DMS 273 (cell line): ENCODE measurements at regions not wholly inside any gene's neighbourhood (a gene's known extent, or its start where the extent isn't known, plus 50 kb on each side); places are given as distances from the start of the nearest gene placed in this dataset.
A peak's percentile ranks its signal among the peaks of the same experiment; 100 is the strongest.

ENCODE experiments used
- DNase-seq: peaks from one replicate; lab custom pipeline; 2025; ENCODE audit not compliant: unreplicated experiment; lab: John Stamatoyannopoulos, UW

- no peak for DNase-seq
Measured at GRCh38 chr1:99152132-99152531, 112.2 kb upstream of the PLPPR4 start.

DNA sequence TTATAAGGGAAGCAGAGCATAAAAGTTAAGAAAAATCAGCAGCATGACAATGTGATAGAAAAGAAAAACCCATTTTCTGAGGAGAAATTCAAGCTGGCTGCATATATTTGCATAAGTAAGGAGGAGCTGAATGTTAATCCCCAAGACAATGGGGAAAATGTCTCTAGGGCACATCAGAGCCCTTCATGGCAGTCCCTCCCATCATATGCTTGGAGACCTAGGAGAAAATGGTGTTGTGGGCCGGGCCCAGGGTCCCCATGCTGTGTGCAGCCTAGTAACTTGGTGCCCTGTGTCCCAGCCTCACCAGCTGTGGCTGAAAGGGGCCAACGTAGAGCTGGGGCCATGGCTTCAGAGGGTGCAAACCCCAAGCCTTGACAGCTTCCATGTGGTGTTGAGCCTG, 100.6 kb upstream of the PLPPR4 start:
- no peak for DNase-seq

DNA sequence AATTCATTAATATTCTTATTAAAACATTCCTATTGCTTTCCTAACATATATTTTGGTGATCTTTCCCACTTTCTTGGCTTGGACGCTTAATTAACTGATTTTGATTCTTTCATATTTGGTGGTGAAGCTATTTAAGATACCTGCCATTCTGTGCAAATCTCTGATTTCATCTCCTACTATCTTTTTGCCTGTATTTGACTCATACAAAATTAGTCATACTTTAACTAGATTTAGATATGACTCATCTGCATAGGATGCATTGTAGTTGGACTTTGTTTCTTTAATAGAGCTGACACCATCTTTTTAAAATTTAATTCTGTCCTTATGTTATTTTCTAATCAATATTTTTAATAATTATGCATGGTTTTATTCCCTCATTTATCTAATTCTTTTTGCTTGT, 93.8 kb upstream of the PLPPR4 start:
- DNase-seq, result no peak

DNA sequence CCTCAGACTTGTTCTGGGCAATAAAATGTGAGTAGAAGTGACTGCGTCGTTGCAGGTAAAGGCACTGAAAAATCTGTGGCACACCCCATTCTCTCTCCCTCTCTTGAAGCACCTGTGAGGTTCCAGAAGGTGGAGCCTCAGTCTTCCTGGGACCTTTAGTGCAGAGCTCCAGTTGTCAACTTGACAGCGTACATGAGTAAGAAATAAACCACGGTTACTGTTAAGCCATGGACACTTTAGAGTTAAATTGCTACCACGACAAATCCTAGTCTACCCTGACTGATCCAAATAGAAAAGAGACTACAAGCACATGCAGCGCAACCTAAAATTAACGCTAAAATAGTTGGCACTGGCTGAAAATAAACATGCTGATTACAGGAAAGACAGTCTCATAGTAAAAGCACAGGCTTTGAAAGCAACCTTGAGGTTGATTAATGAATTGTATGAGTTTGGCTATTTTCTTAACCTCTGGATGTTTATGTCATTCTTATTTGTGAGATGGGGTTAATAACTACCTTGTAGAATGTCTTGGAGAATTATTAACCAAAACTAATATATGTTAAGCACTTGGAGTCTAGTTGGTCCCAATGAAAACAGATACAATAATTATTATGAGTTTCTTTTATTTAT, 93.0 kb upstream of the PLPPR4 start:
- DNase-seq, result no peak

DNA sequence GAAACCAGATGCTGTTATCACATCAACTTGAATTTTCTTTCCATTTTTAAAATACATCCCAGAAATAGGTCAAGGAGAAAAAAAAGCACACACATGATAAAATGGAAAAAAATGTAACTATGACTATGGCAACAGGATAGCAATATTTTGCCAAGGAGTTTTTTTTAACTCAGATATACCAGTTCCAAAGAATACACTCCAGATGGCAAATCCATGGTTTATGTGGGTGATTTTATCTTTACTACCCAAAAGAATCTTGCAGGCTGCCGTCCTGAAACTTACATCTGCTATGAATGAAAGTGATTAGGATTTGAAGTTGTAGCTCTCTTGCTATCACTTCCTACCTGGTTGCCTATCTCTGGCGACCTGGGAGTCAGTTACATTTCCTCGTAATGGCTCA, 91.0 kb upstream of the PLPPR4 start:
- no peak for DNase-seq

- DNase-seq, result no peak
Measured at GRCh38 chr1:99173900-99174299, 90.4 kb upstream of the PLPPR4 start.

- no peak for DNase-seq
Measured at GRCh38 chr1:99176753-99177152, 87.5 kb upstream of the PLPPR4 start.

- peak; percentile 6 for DNase-seq
Measured at GRCh38 chr1:99177465-99177864, 86.8 kb upstream of the PLPPR4 start.

DNA sequence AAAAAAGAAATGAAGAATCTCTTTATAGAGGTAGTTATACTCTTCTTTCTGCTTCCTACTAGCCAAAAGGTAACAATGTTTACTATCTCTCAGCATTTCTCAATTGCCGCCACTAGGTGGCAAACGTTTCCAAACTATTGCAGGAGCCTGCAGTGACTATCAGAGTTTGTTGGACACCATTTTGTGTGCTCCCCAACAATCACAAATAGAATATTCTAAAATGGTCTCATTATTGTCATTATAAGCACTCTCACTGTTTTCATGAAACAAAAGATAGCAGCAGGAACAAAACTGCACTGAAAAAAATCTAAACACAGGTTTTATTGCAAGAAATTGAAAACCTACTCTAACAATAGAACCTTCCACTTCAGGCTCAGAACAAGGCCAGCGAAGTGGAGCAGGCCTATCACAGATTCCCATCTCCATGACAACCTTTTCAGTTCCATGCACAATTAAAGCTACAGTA, 83.9 kb upstream of the PLPPR4 start:
- DNase-seq, result peak; percentile 92

DNA sequence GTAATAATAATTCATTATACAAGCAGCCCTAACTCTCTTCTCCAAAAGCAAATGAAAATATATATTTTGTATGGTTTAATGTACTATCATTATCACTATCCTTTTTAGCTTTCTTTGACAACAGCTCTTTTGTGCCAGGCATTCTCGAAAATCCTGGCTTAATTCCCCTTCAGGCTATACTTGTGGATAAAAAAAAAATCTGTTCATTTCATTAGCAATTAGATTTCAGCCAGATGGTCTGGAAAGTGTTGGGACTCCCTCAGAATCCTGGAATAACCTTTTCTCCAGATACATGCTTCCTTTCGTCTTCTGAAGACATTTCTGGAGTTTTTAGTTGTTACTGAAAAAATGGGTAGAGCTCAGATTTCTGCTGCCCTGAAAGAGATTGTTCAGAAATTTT, 83.4 kb upstream of the PLPPR4 start:
- peak; percentile 69 for DNase-seq

DNA sequence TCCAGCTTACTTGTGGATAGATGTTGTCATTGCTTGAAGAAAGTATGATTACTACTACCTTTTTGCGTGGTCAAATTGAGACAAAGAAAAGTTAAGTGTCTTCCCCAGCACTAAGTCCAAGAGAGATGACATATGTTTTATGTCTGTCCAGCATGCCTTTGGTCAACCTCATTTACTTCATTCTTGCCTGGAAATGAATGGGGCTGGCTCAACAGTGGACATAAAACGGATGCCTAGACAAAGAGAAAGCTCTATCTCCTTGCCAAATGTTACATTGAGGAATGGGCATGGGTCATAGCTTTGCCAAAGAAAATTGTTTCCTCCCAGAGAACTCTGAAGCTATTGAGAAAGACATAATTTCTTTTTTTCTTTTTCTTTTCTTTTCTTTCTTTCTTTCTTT, 82.4 kb upstream of the PLPPR4 start:
- no peak for DNase-seq

DNA sequence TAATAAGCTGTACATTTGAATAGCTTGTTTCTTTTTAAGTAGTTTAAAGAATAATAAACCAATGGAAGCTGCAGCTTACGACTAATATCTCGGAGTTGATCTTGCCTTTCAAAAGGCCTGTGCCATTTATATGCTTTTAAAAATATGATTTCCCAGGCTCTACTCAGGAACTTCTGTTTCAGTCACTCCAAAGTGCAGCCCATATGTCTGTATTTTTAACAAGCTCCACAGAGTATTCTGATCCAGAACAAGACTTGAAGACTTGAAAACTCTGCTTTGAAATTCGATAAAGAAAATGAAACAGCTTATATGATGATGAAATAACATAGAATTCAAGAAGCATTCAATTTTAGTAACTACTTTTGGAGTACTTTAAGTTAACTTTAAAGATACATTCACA, 79.1 kb upstream of the PLPPR4 start:
- peak; percentile 30 for DNase-seq

- DNase-seq, result no peak
Measured at GRCh38 chr1:99193431-99193830, 70.9 kb upstream of the PLPPR4 start.

DNA sequence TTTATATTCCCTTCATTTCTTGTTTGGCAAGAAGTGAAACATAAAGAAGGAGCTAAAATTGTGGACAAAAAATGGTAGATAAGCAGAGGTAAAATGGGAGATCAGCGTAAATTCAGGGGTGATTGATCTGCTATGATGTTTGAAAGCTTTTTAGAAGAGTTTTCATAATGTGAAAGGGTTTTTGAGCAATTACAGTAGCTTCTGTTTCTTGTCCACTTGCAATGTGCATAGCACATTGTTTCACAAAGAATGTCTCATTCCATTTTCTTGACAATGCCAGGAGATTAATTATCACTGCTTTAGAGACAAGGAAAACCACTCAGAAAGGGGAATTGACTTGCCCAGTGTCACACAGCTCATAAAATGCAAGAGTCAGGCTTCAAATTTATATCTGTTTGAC, 65.9 kb upstream of the PLPPR4 start:
- no peak for DNase-seq

GRCh38 chr1:99207216-99207615, 57.1 kb upstream of the PLPPR4 start:
- no peak for DNase-seq
